HG02642 (cell line): ENCODE measurements at regions not wholly inside any gene's neighbourhood (a gene's known extent, or its start where the extent isn't known, plus 50 kb on each side); places are given as distances from the start of the nearest gene placed in this dataset.

Experiments used
- ATAC-seq: cut with Tn5 transposase; IDR thresholded peaks from one replicate; pipeline ENCODE4 v1.9.1; 2021; ENCODE audit warnings: mild to moderate bottlenecking; ENCODE audit not compliant: unreplicated experiment, poor library complexity

- no peak for ATAC-seq
Measured at GRCh38 chr2:164314148-164314547, 307.1 kb downstream of the GRB14 start.

- ATAC-seq: no peak
Measured at GRCh38 chr2:164306872-164307271, 314.4 kb downstream of the GRB14 start.

- ATAC-seq: no peak
Measured at GRCh38 chr2:164302786-164303185, 318.5 kb downstream of the GRB14 start.

- ATAC-seq: no peak
Measured at GRCh38 chr2:164288235-164288634, 333.0 kb downstream of the GRB14 start.

GRCh38 chr2:164287056-164287455 is 334.2 kb downstream of the GRB14 start:
- no peak for ATAC-seq

GRCh38 chr2:164285576-164285975 is 335.7 kb downstream of the GRB14 start:
- ATAC-seq: no peak

- no peak for ATAC-seq
Measured at GRCh38 chr2:164281896-164282295, 339.4 kb downstream of the GRB14 start.

- ATAC-seq: no peak
Measured at GRCh38 chr2:164275659-164276058, 345.6 kb downstream of the GRB14 start.

- ATAC-seq: no peak
Measured at GRCh38 chr2:164260506-164260905, 360.8 kb downstream of the GRB14 start.

- no peak for ATAC-seq
Measured at GRCh38 chr2:164257742-164258141, 363.5 kb downstream of the GRB14 start.

GRCh38 chr2:164252568-164253287 is 368.6 kb downstream of the GRB14 start:
- ATAC-seq: peak; percentile 61

GRCh38 chr2:164243315-164243714 is 378.0 kb downstream of the GRB14 start:
- no peak for ATAC-seq

- ATAC-seq: no peak
Measured at GRCh38 chr2:164242409-164242808, 378.9 kb downstream of the GRB14 start.

- no peak for ATAC-seq
Measured at GRCh38 chr2:164234074-164234473, 387.2 kb downstream of the GRB14 start.

- ATAC-seq: no peak
Measured at GRCh38 chr2:164224007-164224406, 397.3 kb downstream of the GRB14 start.

GRCh38 chr2:164221473-164221872 is 399.8 kb downstream of the GRB14 start:
- ATAC-seq: no peak

- ATAC-seq: no peak
Measured at GRCh38 chr2:164220265-164220664, 401.0 kb downstream of the GRB14 start.

GRCh38 chr2:164213916-164214315 is 407.4 kb downstream of the GRB14 start:
- no peak for ATAC-seq

- ATAC-seq: no peak
Measured at GRCh38 chr2:164205347-164205746, 415.9 kb downstream of the GRB14 start.

GRCh38 chr2:164203131-164203530 is 418.2 kb downstream of the GRB14 start:
- no peak for ATAC-seq

GRCh38 chr2:164198256-164198655 is 423.0 kb downstream of the GRB14 start:
- ATAC-seq: no peak

GRCh38 chr2:164190700-164191099 is 430.6 kb downstream of the GRB14 start:
- no peak for ATAC-seq
